Ammon's horn (tissue), 1 donor: ENCODE measurements at regions not wholly inside any gene's neighbourhood (a gene's known extent, or its start where the extent isn't known, plus 50 kb on each side); places are given as distances from the start of the nearest gene placed in this dataset.
A peak's percentile ranks its signal among the peaks of the same experiment; 100 is the strongest.

Experiments
- DNase-seq: peaks from one replicate; pipeline ENCODE4 v3.0.0-alpha.2; 2016; ENCODE audit warnings: low spot score

GRCh38 chr9:121550041-121550440 is 50.4 kb upstream of the GGTA1 start:
- no peak for DNase-seq

- DNase-seq, result peak; percentile 91
Measured at GRCh38 chr9:121550569-121551512, 51.2 kb upstream of the GGTA1 start.

DNA sequence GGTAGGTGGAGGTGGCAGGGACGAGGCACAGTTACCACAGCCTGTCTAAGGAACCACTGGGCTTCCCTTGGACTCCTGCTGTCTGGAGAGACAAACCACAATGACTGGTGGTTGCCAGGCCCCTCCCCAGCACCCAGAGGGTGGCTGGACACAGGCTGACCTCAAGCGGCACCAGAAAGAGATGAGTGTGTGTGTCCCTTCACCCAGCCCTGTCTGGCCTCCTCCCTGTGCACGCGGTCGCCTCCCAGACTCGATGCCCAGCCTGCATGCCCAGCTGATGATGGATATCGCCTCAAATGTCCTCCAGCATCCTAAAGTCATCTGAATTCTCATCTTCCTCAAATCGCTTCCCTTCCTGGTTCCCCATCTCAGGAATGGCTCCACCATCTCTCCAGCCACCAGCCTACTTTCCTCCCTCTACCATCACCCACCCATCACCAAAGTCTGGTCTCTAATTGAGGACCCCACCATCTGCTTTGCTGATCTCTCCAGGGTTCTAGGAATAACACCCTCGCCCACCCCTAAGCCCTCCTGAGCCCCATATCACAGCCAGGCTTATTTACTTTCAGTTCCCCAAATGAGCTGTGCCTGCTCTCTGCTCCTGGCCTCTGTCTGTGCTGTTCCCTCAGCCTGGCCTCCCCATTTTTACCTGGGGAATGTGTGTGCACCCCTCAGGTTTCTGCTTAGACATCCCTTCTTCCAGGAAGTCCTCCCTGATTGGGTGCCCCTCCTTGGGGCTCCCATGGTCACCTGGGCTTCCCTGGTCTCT is 52.5 kb upstream of the GGTA1 start:
- peak; percentile 83 for DNase-seq

GRCh38 chr9:121556082-121556481 is 56.4 kb upstream of the GGTA1 start:
- DNase-seq, result no peak

DNA sequence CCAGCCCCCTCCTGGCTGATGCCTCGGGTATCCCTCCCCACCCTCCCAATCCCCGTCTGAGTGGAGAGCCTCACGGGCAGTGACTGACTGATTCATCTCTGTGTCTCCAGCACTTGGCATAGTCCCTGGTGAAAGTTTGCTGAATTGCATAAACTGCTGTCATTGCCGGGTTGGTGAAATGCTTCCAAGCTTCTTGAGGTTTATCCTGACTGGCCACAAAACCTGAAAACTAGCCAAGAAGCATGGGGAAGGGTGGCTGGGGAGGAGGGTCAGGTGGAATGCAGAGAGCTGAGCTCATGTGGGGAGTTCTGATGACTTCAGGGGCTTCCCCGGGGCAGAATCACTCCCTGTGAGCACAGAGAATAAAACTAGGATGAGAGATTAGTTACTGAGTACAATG is 56.9 kb upstream of the GGTA1 start:
- peak; percentile 36 for DNase-seq

DNA sequence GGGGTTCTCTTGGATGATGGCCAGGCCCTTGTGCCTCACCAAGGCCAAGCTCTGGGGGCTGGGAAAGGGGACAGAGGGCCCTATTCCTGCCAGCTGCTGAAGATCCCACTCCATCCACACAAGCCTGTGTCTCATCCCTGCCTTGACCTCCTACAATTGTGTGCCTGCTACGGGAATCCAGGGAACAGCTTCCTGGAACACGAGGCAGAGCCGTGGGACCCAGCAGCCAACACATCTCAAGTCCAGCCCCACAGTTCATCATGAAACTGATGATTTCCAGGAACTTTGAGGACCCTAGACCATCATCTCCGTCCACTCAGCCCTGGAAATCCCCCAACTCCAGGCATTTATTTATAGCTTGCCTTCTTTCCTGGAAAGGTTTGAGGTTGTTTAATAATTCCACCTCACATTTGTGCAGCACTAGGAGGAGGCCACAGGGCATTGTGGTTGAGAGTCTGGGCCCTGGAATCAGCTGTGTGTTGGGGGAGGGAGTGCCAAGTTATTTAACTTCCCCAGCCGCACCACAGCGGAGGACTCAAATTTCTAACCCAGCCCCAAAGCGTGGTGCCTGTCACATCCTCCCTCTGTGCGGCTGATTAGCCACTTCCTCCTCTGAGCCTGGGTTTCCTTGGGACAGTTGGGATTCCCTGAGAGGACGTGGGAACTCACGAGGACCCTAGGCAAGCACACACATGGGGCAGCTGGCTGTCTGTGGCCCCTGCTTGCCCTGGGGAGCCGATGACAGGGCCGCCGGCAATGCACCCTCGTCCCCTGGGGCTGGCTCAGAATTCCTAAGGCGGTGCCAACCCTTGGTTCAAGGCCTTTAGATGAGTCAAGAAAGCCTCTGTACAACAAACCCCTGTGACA is 58.2 kb upstream of the GGTA1 start:
- peak; percentile 73 for DNase-seq

GRCh38 chr9:121558473-121558872 is 58.8 kb upstream of the GGTA1 start:
- DNase-seq, result no peak

DNA sequence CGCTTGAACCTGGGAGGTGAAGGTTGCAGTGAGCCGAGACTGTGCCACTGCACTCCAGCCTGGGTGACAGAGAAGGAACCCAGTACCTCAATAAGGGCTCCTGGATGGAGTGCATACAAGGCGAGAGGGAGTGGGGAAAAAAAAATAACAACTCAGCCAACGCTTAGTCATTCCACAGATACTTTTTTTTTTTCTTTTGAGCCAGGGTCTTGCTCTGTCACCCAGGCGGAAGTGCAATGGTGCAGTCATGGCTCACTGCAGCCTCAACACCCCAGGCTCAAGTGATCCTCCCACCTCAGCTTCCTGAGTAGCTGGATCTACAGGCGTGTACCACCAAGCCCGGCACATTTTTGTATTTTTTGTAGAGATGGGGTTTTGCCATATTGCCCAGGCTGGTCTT is 59.5 kb upstream of the GGTA1 start:
- no peak for DNase-seq

DNA sequence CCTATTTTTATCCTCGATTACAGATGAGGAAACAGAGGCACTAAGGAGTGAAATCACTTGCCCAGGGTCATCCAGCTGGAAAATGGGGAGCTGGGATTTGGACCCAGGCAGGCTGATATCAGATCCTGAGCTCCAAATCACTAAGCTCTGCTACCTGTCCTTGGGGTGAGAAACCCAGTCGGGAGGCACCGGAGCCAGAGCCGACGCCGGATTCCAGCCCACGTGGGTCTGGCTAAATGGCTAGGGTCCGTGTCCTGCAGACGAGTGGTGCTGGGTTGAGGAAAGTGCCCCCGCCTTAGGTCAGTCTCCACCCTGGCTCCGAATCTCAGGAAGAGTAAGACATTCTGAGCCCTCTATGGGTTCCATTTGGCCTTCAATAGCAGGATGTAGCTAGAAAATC is 61.3 kb upstream of the GGTA1 start:
- no peak for DNase-seq

GRCh38 chr9:121561385-121562222 is 62.0 kb upstream of the GGTA1 start:
- DNase-seq, result no peak

DNA sequence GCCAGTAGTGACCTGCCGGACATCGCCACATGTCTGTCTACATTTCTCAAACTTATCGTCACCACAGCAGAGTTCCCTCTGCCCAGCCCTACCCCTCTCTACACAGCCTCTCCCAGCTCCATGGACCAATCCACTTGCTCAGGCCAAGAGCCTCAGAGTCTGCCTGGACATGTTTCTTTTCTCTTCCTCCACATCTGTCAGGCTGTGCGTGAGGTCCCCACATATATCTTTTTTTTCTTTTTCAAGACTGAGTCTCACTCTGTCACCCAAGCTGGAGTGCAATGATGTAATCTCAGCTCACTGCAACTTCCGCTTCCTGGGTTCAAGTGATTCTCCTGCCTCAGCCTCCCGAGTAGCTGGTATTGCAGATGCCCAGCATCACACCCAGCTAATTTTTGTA is 62.7 kb upstream of the GGTA1 start:
- DNase-seq, result no peak

GRCh38 chr9:121563425-121563824 is 63.8 kb upstream of the GGTA1 start:
- no peak for DNase-seq

DNA sequence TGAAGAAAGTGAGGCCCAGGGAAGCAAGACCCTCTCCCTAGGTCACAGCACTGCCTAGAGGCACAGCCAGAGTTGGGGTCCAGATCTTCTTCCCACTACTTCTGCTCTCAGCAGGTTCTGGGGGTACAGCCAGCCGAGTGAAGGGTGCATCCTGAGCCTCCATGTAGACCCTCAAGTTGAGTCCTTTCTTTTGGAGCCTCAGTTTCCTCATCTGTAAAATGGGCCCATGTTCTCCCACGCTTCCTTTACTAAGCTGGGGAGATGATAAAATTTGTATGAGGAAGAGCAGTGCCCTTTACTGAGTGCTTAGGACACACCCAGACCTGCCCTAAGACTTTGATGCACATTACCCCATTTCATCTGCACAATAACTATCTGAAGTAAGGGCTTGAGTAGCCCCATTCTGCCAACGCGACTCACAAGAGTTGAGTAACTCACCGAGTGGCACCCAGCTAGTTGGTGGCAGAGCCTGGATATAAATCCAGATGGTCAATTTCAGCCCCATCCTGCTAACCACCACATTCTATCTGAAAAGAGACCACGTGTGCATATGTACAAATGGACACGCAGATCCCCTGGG is 64.3 kb upstream of the GGTA1 start:
- no peak for DNase-seq

- DNase-seq, result no peak
Measured at GRCh38 chr9:121564504-121565260, 65.0 kb upstream of the GGTA1 start.

- peak; percentile 77 for DNase-seq
Measured at GRCh38 chr9:121566481-121567465, 67.1 kb upstream of the GGTA1 start.

- no peak for DNase-seq
Measured at GRCh38 chr9:121567500-121568342, 68.1 kb upstream of the GGTA1 start.

- DNase-seq, result peak; percentile 62
Measured at GRCh38 chr9:121568343-121569265, 69.0 kb upstream of the GGTA1 start.
